NB4 (cell line): ENCODE measurements at regions not wholly inside any gene's neighbourhood (a gene's known extent, or its start where the extent isn't known, plus 50 kb on each side); places are given as distances from the start of the nearest gene placed in this dataset.

Experiments used
- CTCF ChIP-seq: IDR thresholded peaks from one replicate; pipeline ENCODE4 v1.5.1; 2012; ENCODE audit warnings: low read depth, low read length
- MAX ChIP-seq: IDR thresholded peaks from 2 replicates; pipeline ENCODE4 v1.6.1; 2011; ENCODE audit warnings: low read depth, low read length
- MYC ChIP-seq: IDR thresholded peaks from 2 replicates; pipeline ENCODE4 v1.6.1; 2011; ENCODE audit warnings: low read depth, low read length
- POLR2A ChIP-seq: IDR thresholded peaks from 2 replicates; pipeline ENCODE4 v1.6.1; 2011; ENCODE audit warnings: mild to moderate bottlenecking; ENCODE audit not compliant: insufficient read length; ENCODE audit errors: extremely low read depth

- TF ChIP-seq CTCF = no peak
- TF ChIP-seq POLR2A = no peak
- no peak for TF ChIP-seq MAX
- TF ChIP-seq MYC = no peak
Observed at GRCh38 chr16:60271025-60271771, 1537.1 kb upstream of the GOT2 start.
